ENCODE measurements at regions not wholly inside any gene's neighbourhood (a gene's known extent, or its start where the extent isn't known, plus 50 kb on each side); places are given as distances from the start of the nearest gene placed in this dataset.

DNA sequence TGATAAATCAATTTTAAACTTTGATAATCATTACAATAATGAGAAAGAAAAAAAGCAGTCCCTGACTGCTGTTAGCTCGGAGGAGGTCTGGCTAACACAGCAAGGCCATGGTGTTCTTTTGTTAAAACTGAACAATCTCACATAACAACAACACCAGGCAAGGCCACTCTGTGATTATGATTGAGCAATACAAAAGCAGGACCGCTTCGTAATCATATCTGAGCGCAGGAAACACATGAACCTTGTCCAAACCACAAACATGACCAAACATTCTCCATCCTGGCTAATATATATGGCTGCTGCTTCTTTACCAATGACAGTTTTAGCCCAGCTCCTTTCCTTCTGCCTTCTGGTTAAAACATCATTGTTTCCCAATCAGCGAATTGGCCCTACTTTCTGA, 76.8 kb upstream of the DDX53 start:
- Histone ChIP-seq H3K9ac (no peak overlapping the region), H3K27ac (no peak overlapping the region), H3K9me3 (ENCODE audit: control insufficient read depth, low read length) (no peaks in the 10 kb centered on the region), H3K36me3 (ENCODE audit: control insufficient read depth, insufficient read depth, low read length) (no peaks in the 10 kb centered on the region), H3K79me2 (no peaks in the 10 kb centered on the region), H2AFZ (no peak overlapping the region), H3K27me3 (ENCODE audit: control insufficient read depth, insufficient read depth, low read length) (no peaks in the 10 kb centered on the region), H3K4me1 (no peaks in the 10 kb centered on the region), H3K4me2 (ENCODE audit: low read length) (no peak overlapping the region), H3K4me3 (ENCODE audit: low read depth, low read length) (no peak overlapping the region)
- no peak for TF ChIP-seq CTCF (IDR thresholded peaks at IDR 0.05)

GRCh38 chrX:22934640-22935039, 65.1 kb upstream of the DDX53 start:
- H3K4me2 ChIP-seq (ENCODE audit: low read length) = no peak overlapping the region
- H3K9me3 ChIP-seq (ENCODE audit: control insufficient read depth, low read length) = no peaks in the 10 kb centered on the region
- no peak overlapping the region for H3K27ac ChIP-seq
- H3K4me1 ChIP-seq = no peaks in the 10 kb centered on the region
- H3K79me2 ChIP-seq = no peaks in the 10 kb centered on the region
- H3K4me3 ChIP-seq (ENCODE audit: low read depth, low read length) = no peak overlapping the region
- H3K36me3 ChIP-seq (ENCODE audit: control insufficient read depth, insufficient read depth, low read length) = no peaks in the 10 kb centered on the region
- H3K27me3 ChIP-seq (ENCODE audit: control insufficient read depth, insufficient read depth, low read length) = no peaks in the 10 kb centered on the region
- H3K9ac ChIP-seq = no peak overlapping the region
- no peak for TF ChIP-seq CTCF (IDR thresholded peaks at IDR 0.05)
- no peak overlapping the region for H2AFZ ChIP-seq

- H3K9me3 ChIP-seq (ENCODE audit: control insufficient read depth, low read length) = no peaks in the 10 kb centered on the region
Measured at GRCh38 chrX:22944945-22945344, 54.8 kb upstream of the DDX53 start.

More at GRCh38 chrX:22944945-22945344, 54.8 kb upstream of the DDX53 start:
- Histone ChIP-seq H3K9ac (no peak overlapping the region), H3K36me3 (ENCODE audit: control insufficient read depth, insufficient read depth, low read length) (no peaks in the 10 kb centered on the region), H3K4me1 (no peaks in the 10 kb centered on the region), H3K4me2 (ENCODE audit: low read length) (no peak overlapping the region), H3K79me2 (no peaks in the 10 kb centered on the region), H3K4me3 (ENCODE audit: low read depth, low read length) (no peak overlapping the region), H3K27ac (no peak overlapping the region), H3K27me3 (ENCODE audit: control insufficient read depth, insufficient read depth, low read length) (no peaks in the 10 kb centered on the region), H2AFZ (no peak overlapping the region)
- TF ChIP-seq CTCF (IDR thresholded peaks at IDR 0.05) = no peak
